Gastroesophageal sphincter (tissue), 4 donors: ENCODE measurements at regions not wholly inside any gene's neighbourhood (a gene's known extent, or its start where the extent isn't known, plus 50 kb on each side); places are given as distances from the start of the nearest gene placed in this dataset.

ENCODE experiments used
- ATAC-seq: fragments of 150-250 bp; one replicate; pipeline ENCODE4 v1.9.1; 2016; ENCODE audit warnings: mild to moderate bottlenecking, moderate library complexity
- H3K27ac ChIP-seq, 4 donors: fragments of 200-600 bp; sonication (generic) in 3 of 4; 1 replicate in 3 of 4; 2 replicates in 1 of 4; pipeline ENCODE4 v1.5.1; 2016 to 2019
- H3K27me3 ChIP-seq: fragments of 200-600 bp; sonication (generic); one replicate; pipeline ENCODE4 v1.5.1; 2019
- H3K36me3 ChIP-seq, 2 donors: fragments of 200-600 bp; sonication (generic); one replicate each; pipeline ENCODE4 v1.5.1; 2019; ENCODE audit warnings: control low read depth in 1 of 2
- H3K4me1 ChIP-seq, 3 donors: fragments of 200-600 bp; sonication (generic); 1 replicate in 2 of 3; 2 replicates in 1 of 3; pipeline ENCODE4 v1.5.1; 2016 to 2019; ENCODE audit warnings: control low read depth in 2 of 3
- H3K4me3 ChIP-seq, 2 donors: fragments of 200-600 bp; sonication (generic); one replicate each; pipeline ENCODE4 v1.5.1; 2019; ENCODE audit warnings: mild to moderate bottlenecking in 1 of 2, moderate library complexity in 1 of 2
- H3K9me3 ChIP-seq, 3 donors: fragments of 200-600 bp; sonication (generic); one replicate each; pipeline ENCODE4 v1.5.1; 2017 to 2019; ENCODE audit warnings: control low read depth in 2 of 3
- EP300 ChIP-seq: sonication (generic); formaldehyde crosslinking; IDR thresholded peaks from one replicate; pipeline ENCODE4 v1.6.1; 2017; ENCODE audit warnings: antibody characterized with exemption, mild to moderate bottlenecking
- POLR2A ChIP-seq, 2 donors: fragments of 450-650 bp; IDR thresholded peaks; one replicate each; pipeline ENCODE4 v1.6.1; 2017; ENCODE audit warnings: antibody characterized with exemption in 2 of 2, mild to moderate bottlenecking in 2 of 2, moderate library complexity in 1 of 2
- POLR2AphosphoS5 ChIP-seq: sonication (generic); formaldehyde crosslinking; IDR thresholded peaks from one replicate; pipeline ENCODE4 v1.6.1; 2017; ENCODE audit warnings: antibody characterized with exemption
- WGBS, 2 donors: methylation state at CpG; one replicate each; pipeline ENCODE4 v1.1.5; 2018; ENCODE audit warnings: low coverage in 1 of 2; 5-methylcytosine and 5-hydroxymethylcytosine counted together
- TF ChIP-seq, protein P1 (sequence below), 4 experiments: fragments of 200-600 bp in 2 of 4; fragments of 450-650 bp in 2 of 4; sonication (generic) in 1 of 4; IDR thresholded peaks; one replicate each; pipeline ENCODE4 v1.5.1; 2017 to 2019; ENCODE audit warnings: antibody characterized with exemption in 4 of 4, mild to moderate bottlenecking in 2 of 4, moderate library complexity in 2 of 4

DNA sequence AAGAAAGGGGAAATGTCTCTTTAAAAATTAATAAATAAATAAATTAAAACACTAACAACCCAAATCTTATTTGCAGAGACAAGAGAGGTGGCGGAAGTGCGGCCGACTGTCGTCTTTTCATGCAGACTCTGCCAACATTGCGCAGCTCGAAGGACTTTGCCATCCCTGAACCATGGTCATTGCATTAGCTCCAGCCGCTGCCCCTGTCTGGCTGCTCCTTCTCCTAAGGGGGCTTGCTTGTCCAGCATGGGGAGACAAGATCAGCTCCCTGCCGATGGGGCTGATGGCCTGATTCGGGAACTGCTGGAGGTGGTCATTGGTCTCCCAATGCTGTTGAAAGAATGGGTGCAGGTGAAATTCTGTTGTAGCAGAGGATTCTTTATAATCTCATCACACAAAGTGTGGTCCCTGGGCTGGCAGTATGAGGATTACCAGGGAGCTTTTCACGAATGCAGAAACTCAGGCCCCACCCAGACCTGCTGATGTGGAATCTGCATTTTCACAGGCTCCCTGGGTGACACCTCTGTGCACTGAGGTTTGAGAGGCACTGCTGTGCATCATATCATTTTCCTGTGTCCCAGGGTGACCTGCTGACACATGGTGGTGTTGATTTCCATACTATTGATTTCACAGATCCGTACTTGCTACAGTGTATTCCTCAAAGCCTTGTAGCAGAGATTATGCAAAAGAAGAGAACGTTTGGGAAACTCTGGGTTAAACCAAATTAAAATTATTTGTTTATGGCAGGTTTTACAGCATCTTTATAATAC is 172.4 kb upstream of the ZMIZ1 start:
- ATAC-seq, result no peak
- Histone ChIP-seq H3K4me3 (no peak overlapping the region), H3K27ac (no peak overlapping the region), H3K9me3 (no peaks in the 10 kb centered on the region), H3K4me1 (peaks cover 0 to 4% (median 0%) of the 10 kb centered on the region in 3 donors), H3K36me3 (no peaks in the 10 kb centered on the region), H3K27me3 (no peaks in the 10 kb centered on the region)
- 85 to 90% methylated on average over 8 of the region's 12 CpGs for WGBS, 2 donors
- no peak for TF ChIP-seq POLR2AphosphoS5
- no peak for TF ChIP-seq EP300
- TF ChIP-seq, protein P1, sequence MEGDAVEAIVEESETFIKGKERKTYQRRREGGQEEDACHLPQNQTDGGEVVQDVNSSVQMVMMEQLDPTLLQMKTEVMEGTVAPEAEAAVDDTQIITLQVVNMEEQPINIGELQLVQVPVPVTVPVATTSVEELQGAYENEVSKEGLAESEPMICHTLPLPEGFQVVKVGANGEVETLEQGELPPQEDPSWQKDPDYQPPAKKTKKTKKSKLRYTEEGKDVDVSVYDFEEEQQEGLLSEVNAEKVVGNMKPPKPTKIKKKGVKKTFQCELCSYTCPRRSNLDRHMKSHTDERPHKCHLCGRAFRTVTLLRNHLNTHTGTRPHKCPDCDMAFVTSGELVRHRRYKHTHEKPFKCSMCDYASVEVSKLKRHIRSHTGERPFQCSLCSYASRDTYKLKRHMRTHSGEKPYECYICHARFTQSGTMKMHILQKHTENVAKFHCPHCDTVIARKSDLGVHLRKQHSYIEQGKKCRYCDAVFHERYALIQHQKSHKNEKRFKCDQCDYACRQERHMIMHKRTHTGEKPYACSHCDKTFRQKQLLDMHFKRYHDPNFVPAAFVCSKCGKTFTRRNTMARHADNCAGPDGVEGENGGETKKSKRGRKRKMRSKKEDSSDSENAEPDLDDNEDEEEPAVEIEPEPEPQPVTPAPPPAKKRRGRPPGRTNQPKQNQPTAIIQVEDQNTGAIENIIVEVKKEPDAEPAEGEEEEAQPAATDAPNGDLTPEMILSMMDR (IDR thresholded peaks at IDR 0.05), result no peak
- no peak for TF ChIP-seq POLR2A (IDR thresholded peaks at IDR 0.05)

DNA sequence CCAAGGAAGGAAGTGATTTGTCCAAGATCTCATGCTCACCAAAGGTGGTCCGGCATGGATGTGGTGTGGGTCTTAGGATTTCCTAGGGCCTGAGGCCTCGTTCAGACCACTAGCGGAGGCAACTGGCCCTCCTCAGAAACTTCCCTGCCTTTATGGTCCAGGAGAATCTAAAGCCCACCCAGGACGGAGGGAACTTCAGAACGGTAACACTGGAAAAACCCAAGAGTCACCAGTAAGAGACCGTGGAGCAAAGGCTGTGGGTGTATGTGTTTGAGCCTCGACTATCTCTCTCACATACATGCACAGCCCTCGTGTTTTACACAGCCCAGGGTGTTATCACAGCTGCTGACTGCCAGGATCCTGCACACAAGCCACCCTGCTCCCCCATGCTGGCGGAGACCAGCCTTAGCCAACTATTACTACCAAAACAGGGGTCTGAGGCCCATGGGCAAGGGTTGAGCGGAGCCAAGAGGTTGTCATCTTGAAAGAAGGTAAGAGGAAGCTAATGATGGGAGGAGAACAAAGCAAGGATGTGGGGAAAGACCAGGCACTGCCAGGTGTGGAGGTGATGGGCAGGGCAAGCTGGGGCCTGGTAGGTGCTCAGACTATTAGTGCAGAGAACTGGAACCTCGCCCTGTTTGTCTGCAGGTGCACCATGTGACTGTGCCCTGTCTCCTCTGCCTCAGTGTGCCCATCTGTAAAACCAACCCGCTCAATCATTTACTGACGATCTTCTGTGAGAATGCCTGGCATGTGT is 170.2 kb upstream of the ZMIZ1 start:
- ATAC-seq, result no peak
- Histone ChIP-seq H3K4me1 (peaks cover 0 to 4% (median 0%) of the 10 kb centered on the region in 3 donors), H3K9me3 (no peaks in the 10 kb centered on the region), H3K36me3 (no peaks in the 10 kb centered on the region), H3K27me3 (no peaks in the 10 kb centered on the region), H3K4me3 (no peak overlapping the region), H3K27ac (no peak overlapping the region)
- 84 to 95% methylated on average over 4 to 9 of the region's 13 CpGs for WGBS, 2 donors
- TF ChIP-seq POLR2AphosphoS5, result no peak
- no peak for TF ChIP-seq EP300

DNA sequence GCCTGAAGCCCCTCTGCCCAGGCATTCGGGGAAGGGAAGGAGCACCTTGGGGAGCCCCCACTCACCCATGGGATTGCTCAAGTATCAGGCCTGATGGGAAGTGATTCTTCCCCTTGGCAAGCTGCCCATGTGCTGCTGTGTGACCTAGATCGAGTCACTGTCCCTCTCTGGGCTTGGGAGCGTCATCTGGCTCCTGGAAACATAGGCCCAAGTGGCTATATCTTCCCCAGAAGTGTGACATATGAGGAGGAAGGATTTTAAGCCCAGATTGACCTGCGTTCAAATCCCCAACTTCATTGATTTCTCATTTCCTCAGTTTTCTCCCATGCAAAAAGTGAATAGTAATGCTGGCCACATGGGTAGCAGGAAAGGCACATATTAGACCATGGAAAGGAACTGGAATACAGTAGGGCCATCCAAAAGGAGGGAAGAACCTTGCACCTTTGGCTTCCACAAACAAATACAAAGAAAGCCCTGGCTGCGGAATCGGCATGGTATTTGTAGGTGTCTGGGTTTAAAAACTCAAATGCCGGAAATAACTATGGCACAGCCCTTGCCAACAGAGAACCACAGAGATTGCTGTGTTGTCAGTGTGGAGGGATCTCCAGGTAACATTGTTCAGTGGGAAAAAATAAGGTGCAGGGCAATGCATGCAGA is 169.5 kb upstream of the ZMIZ1 start:
- Histone ChIP-seq H3K9me3 (no peaks in the 10 kb centered on the region), H3K27me3 (no peaks in the 10 kb centered on the region), H3K36me3 (no peaks in the 10 kb centered on the region), H3K4me1 (peaks cover 0 to 4% (median 0%) of the 10 kb centered on the region in 3 donors), H3K4me3 (no peak overlapping the region), H3K27ac (no peak overlapping the region)
- 91 to 98% methylated on average over 4 to 5 of the region's 7 CpGs for WGBS, 2 donors
- no peak for ATAC-seq
- TF ChIP-seq POLR2AphosphoS5, result no peak
- no peak for TF ChIP-seq POLR2A (IDR thresholded peaks at IDR 0.05)
- TF ChIP-seq, protein P1 (IDR thresholded peaks at IDR 0.05), result no peak
- TF ChIP-seq EP300, result no peak

DNA sequence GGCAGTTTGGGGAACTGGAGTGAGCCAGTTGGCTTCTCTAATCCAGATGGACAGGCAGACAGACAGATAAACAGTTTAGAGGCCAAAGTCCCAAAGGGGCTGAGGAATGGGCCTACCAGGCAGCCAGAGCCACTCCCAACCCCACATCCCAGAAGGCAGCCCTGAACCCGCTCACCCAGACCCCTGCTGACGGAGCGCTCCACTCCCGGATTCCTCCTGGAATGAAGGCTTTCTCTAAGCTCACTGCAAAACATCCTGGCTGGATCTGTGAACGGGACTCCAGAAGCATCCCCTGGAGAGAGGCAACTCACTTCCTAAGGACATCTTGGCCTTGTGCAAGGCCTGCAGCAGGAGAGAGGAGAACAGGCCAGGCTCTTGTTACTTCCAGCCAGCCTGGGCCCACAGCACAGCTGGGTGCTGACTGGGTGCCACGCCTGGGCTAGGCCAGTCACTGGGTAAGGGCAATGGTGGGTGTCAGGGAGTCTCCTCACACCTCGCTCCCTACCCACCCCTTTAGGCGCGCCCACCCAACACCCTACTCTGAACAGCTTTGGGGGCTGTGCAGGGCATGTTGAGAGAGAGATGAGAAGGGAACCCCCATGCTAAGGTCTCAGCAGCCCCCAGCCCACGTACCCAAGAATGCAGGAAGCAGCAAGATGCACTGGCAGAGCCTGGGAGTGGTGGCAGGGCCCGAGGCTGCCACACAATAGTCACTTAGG is 168.6 kb upstream of the ZMIZ1 start:
- TF ChIP-seq EP300 (no peak), POLR2AphosphoS5 (no peak), POLR2A (IDR thresholded peaks at IDR 0.05) (no peak)
- TF ChIP-seq, protein P1 (IDR thresholded peaks at IDR 0.05), result no peak
- Histone ChIP-seq H3K27me3 (no peaks in the 10 kb centered on the region), H3K4me1 (peaks cover 0 to 4% (median 0%) of the 10 kb centered on the region in 3 donors), H3K27ac (peak overlapping the region in 1 of 4 donors; percentile 39), H3K9me3 (no peaks in the 10 kb centered on the region), H3K36me3 (no peaks in the 10 kb centered on the region), H3K4me3 (no peak overlapping the region)
- 80% methylated on average over 2 of the region's 11 CpGs; no CpG with 5 or more reads in 1 of the 2 donors for WGBS, 2 donors
- ATAC-seq, result peak; percentile 91
